Astrocyte of the spinal cord (primary cell): ENCODE measurements at regions not wholly inside any gene's neighbourhood (a gene's known extent, or its start where the extent isn't known, plus 50 kb on each side); places are given as distances from the start of the nearest gene placed in this dataset.

Source experiments
- DNase-seq: peaks from one replicate; pipeline ENCODE4 v3.0.0; 2011; ENCODE audit warnings: low read depth, low spot score
- H3K4me3 ChIP-seq: 2 replicates; pipeline ENCODE4 v1.5.1; 2011; ENCODE audit warnings: low read depth, mild to moderate bottlenecking, low read length, moderate library complexity
- CTCF ChIP-seq: IDR thresholded peaks from 2 replicates; pipeline ENCODE4 v1.5.1; 2012; ENCODE audit warnings: low read depth, mild to moderate bottlenecking, low read length, inconsistent platforms
- in situ Hi-C: cut with HindIII; loops from 2 replicates; pipeline ENCODE4 v1.10.0; 2017; ENCODE audit warnings: low sequenced_read_pairs

- no peak for TF ChIP-seq CTCF
- no peak for DNase-seq
- in situ Hi-C loops, result no loop called here
- no peak overlapping the region for H3K4me3 ChIP-seq
Observed at GRCh38 chr1:200328379-200328778, 81.5 kb downstream of the ZNF281 start.

GRCh38 chr1:200323856-200324400, 85.9 kb downstream of the ZNF281 start:
- DNase-seq, result no peak
- in situ Hi-C loops, result no loop called here
- H3K4me3 ChIP-seq, result no peak overlapping the region
- TF ChIP-seq CTCF, result no peak

- in situ Hi-C loops, result no loop called here
- DNase-seq, result no peak
- no peak overlapping the region for H3K4me3 ChIP-seq
- no peak for TF ChIP-seq CTCF
Observed at GRCh38 chr1:200319148-200319547, 90.7 kb downstream of the ZNF281 start.

- no peak for TF ChIP-seq CTCF
- in situ Hi-C loops, result no loop called here
- peak; percentile 30 for DNase-seq
- no peak overlapping the region for H3K4me3 ChIP-seq
Observed at GRCh38 chr1:200317236-200317635, 92.6 kb downstream of the ZNF281 start.

- TF ChIP-seq CTCF, result no peak
- no peak for DNase-seq
- H3K4me3 ChIP-seq, result no peak overlapping the region
- in situ Hi-C loops, result no loop called here
Observed at GRCh38 chr1:200316148-200316803, 93.6 kb downstream of the ZNF281 start.

GRCh38 chr1:200314085-200314750, 95.6 kb downstream of the ZNF281 start:
- TF ChIP-seq CTCF, result no peak
- in situ Hi-C loops, result no loop called here
- peak; percentile 41 for DNase-seq
- H3K4me3 ChIP-seq, result no peak overlapping the region
